ENCODE measurements at regions not wholly inside any gene's neighbourhood (a gene's known extent, or its start where the extent isn't known, plus 50 kb on each side); places are given as distances from the start of the nearest gene placed in this dataset.

- DNase-seq (ENCODE audit: low spot score) = no peak
These were observed 122.0 kb upstream of the AHR start for GRCh38 chr7:17176371-17177032.

- DNase-seq (ENCODE audit: low spot score) = no peak
These were observed 119.9 kb upstream of the AHR start for GRCh38 chr7:17178545-17178944.

GRCh38 chr7:17181482-17181881, 117.0 kb upstream of the AHR start:
- DNase-seq (ENCODE audit: low spot score) = no peak

- no peak for DNase-seq (ENCODE audit: low spot score)
These were observed 114.7 kb upstream of the AHR start for GRCh38 chr7:17183630-17184328.

- no peak for DNase-seq (ENCODE audit: low spot score)
These were observed 113.4 kb upstream of the AHR start for GRCh38 chr7:17184805-17185689.

- no peak for DNase-seq (ENCODE audit: low spot score)
These were observed 112.8 kb upstream of the AHR start for GRCh38 chr7:17185690-17186070.

GRCh38 chr7:17186745-17187530, 111.5 kb upstream of the AHR start:
- DNase-seq (ENCODE audit: low spot score) = no peak

- DNase-seq (ENCODE audit: low spot score) = no peak
These were observed 103.8 kb upstream of the AHR start for GRCh38 chr7:17194656-17195055.

- DNase-seq (ENCODE audit: low spot score) = no peak
These were observed 102.9 kb upstream of the AHR start for GRCh38 chr7:17195576-17195975.

GRCh38 chr7:17205910-17206309, 92.5 kb upstream of the AHR start:
- DNase-seq (ENCODE audit: low spot score) = no peak

- DNase-seq (ENCODE audit: low spot score) = no peak
These were observed 92.0 kb upstream of the AHR start for GRCh38 chr7:17206349-17206905.

- no peak for DNase-seq (ENCODE audit: low spot score)
These were observed 91.2 kb upstream of the AHR start for GRCh38 chr7:17207220-17207619.

GRCh38 chr7:17209101-17209500, 89.4 kb upstream of the AHR start:
- no peak for DNase-seq (ENCODE audit: low spot score)

- DNase-seq (ENCODE audit: low spot score) = no peak
These were observed 87.1 kb upstream of the AHR start for GRCh38 chr7:17211307-17211836.

- no peak for DNase-seq (ENCODE audit: low spot score)
These were observed 86.3 kb upstream of the AHR start for GRCh38 chr7:17212188-17212587.

GRCh38 chr7:17227766-17228490, 70.5 kb upstream of the AHR start:
- no peak for DNase-seq (ENCODE audit: low spot score)

- DNase-seq (ENCODE audit: low spot score) = no peak
These were observed 69.2 kb upstream of the AHR start for GRCh38 chr7:17229228-17229627.

GRCh38 chr7:17230099-17230807, 68.2 kb upstream of the AHR start:
- DNase-seq (ENCODE audit: low spot score) = no peak

GRCh38 chr7:17233603-17234002, 64.8 kb upstream of the AHR start:
- DNase-seq (ENCODE audit: low spot score) = no peak

GRCh38 chr7:17234030-17234397, 64.4 kb upstream of the AHR start:
- no peak for DNase-seq (ENCODE audit: low spot score)
